H54 (cell line): ENCODE measurements at regions not wholly inside any gene's neighbourhood (a gene's known extent, or its start where the extent isn't known, plus 50 kb on each side); places are given as distances from the start of the nearest gene placed in this dataset.

ENCODE experiments used
- DNase-seq: peaks from one replicate; pipeline ENCODE4 v3.0.0; 2011; ENCODE audit warnings: low spot score, mixed read lengths; ENCODE audit not compliant: insufficient read length
- FAIRE-seq: peaks from 3 replicates; lab custom pipeline; 2011; peaks lifted over from hg19 to GRCh38; lab: Jason Lieb, UNC
- POLR2A ChIP-seq: IDR thresholded peaks from 2 replicates; pipeline ENCODE4 v1.6.1; 2011; ENCODE audit warnings: low read depth, mild to moderate bottlenecking, low read length

GRCh38 chr10:84054743-84055142 is 84.6 kb upstream of the GHITM start:
- FAIRE-seq = no peak
- no peak for DNase-seq
- no peak for TF ChIP-seq POLR2A

DNA sequence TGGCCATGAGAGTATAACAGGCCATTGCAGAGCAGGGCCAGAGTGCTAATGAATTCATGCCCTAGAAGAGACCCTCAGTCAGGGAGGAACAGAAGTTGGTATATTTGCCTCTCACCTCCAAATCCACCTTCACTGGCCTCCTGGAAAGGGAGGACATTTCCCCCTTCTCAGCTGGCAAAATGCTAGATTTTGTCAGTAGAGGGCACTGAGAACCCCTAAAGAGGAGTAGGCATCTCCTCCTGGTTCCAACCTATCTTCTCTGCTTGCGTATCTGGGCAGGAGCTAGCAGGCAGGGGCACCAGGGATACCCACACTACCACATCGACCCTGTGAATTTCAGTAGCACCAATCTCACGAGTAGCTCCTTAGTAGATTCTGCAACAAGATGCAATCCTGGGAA is 79.8 kb upstream of the GHITM start:
- DNase-seq (no peak), FAIRE-seq (no peak)
- no peak for TF ChIP-seq POLR2A

DNA sequence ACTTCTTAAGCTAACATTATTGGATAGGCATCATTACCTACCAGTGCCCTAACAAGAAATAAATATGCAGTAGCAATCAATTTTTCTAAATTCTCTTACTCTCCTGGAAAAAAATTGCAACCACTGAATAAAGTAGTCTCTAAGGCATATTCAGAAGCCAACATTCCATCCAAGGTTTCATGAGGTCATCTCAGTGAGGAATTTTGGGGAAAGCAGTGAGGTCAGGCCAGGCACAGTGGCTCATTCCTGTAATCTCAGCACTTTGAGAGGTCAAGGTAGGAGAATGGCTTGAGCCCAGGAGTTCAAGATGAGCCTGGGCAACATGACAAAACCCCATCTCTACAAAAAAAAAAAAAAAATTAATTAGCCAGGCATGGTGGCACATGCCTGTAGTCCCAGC is 75.9 kb upstream of the GHITM start:
- FAIRE-seq = no peak
- TF ChIP-seq POLR2A = no peak
- no peak for DNase-seq

DNA sequence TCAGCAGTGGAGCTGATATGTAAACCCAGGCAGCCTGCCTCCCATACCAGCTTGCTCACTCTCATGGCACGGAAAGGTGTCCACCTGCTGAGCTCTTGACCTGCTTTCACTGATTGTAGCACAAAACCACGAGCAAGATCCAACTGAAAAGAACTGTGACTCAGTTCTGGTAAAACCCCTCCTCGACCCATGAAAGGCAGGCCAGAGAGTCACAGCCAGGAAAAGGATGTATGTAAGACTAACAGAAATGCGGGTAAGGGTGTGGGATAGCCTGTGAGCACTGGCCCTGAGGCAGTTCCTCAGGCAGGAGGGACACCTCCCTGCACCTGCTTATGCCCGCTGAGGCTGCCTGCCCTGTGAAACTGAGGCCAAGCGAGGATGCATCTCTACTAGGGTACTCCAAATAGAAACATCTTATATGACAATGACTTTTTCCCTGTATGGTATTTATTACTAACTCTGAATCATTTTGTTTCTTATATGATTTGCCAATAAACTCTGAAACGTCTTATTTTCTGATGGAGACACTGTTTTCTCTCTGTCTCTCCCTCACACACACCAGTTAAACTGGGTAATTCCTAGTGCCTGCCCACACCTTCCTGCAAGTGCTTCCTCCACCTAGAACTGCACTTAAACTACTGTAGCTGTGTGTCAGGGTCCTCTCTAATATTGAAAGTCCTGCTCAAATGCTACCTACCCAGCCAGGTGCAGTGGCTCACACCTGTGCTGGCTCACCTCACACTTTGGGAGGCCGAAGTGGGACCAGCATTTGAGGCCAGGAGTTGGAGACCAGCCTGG is 73.3 kb upstream of the GHITM start:
- no peak for TF ChIP-seq POLR2A
- FAIRE-seq = no peak
- DNase-seq = no peak

GRCh38 chr10:84074521-84074920 is 64.8 kb upstream of the GHITM start:
- DNase-seq (no peak), FAIRE-seq (no peak)
- TF ChIP-seq POLR2A = no peak

- no peak for TF ChIP-seq POLR2A
- no peak for DNase-seq
- FAIRE-seq = no peak
These were observed 63.9 kb upstream of the GHITM start for GRCh38 chr10:84075226-84076046.

GRCh38 chr10:84076047-84076388 is 63.3 kb upstream of the GHITM start:
- DNase-seq (peak; percentile 52), FAIRE-seq (peak; percentile 86)
- no peak for TF ChIP-seq POLR2A

DNA sequence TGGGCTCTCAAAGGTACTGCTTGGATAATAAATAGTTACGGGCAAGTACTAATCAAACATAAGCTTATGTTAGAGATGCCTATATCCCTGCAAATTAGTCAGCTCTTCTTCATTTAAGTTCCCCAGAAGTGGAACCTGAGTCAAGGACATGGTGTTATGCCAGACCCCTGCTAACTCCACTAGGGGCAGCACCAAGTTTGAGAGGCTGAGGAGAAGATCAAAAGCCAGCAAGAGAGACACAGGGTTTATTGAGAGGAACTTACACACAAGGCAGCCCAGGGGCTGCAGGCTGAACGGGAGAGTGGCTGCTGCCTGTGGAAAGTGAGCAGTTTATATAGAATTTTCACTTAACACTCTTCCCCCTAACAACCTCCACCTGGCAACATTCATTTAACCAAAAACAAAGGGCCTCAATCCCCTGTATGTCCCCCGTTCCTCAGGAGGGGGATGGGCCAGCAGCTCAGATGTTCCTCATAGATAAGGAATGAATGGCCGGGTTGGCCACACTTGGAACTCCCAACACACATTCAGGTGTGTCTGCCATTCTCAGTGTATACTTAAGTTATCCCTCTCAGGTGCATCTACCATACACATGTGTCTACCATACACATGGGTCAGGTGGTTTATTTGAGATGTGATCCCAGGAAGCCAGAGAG is 62.6 kb upstream of the GHITM start:
- no peak for TF ChIP-seq POLR2A
- FAIRE-seq (no peak), DNase-seq (peak; percentile 22)

GRCh38 chr10:84077768-84078167 is 61.5 kb upstream of the GHITM start:
- no peak for TF ChIP-seq POLR2A
- no peak for DNase-seq
- FAIRE-seq = no peak

DNA sequence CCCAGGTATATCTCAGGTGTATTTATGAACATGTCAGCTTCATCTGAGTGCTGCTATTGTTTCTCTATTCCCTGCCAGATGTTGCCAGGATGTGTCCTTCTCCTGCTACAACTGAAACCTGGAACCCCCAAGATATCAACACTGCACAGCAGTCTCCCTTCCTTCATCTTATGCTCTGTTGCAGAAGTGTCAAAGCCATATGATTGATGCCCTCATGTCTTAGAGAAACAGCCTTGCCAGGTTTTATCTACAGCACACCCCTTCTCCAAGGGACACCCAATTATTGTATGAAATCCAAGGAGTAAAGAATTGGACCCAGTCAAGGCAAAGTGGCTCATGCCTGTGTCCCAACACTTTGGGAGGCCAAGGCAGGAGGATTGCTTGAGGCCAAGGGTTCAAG is 60.5 kb upstream of the GHITM start:
- DNase-seq (no peak), FAIRE-seq (no peak)

GRCh38 chr10:84084342-84084741 is 55.0 kb upstream of the GHITM start:
- TF ChIP-seq POLR2A = no peak
- no peak for DNase-seq
- FAIRE-seq = no peak

More for the DNA sequence above, 60.5 kb upstream of the GHITM start:
- no peak for TF ChIP-seq POLR2A

- no peak for FAIRE-seq
- DNase-seq = no peak
- no peak for TF ChIP-seq POLR2A
These were observed 52.1 kb upstream of the GHITM start for GRCh38 chr10:84087202-84087601.

DNA sequence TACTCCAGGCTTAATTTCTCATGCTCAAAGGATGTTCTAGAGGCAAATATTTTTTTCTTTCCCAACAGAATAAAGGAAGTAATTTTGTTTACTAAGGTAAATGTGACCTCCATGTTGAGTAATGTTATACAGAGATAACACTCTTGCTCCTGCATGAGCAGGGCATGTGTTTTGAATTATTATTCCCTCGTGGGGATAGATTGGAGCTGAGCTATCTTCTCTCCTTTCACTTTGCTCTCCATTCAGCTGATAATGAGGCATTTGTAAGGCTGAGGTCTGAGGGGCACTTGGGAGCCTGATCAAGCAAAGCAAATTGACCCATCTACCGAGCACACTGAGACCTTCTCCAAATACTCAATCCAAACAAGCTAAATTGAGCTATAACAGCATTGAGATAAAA is 50.7 kb upstream of the GHITM start:
- FAIRE-seq (no peak), DNase-seq (no peak)

GRCh38 chr10:84089162-84089561 is 50.1 kb upstream of the GHITM start:
- no peak for TF ChIP-seq POLR2A
- no peak for DNase-seq
- peak; percentile 45 for FAIRE-seq

More for the DNA sequence above, 50.7 kb upstream of the GHITM start:
- TF ChIP-seq POLR2A = no peak
